ENCODE measurements at regions not wholly inside any gene's neighbourhood (a gene's known extent, or its start where the extent isn't known, plus 50 kb on each side); places are given as distances from the start of the nearest gene placed in this dataset.

DNA sequence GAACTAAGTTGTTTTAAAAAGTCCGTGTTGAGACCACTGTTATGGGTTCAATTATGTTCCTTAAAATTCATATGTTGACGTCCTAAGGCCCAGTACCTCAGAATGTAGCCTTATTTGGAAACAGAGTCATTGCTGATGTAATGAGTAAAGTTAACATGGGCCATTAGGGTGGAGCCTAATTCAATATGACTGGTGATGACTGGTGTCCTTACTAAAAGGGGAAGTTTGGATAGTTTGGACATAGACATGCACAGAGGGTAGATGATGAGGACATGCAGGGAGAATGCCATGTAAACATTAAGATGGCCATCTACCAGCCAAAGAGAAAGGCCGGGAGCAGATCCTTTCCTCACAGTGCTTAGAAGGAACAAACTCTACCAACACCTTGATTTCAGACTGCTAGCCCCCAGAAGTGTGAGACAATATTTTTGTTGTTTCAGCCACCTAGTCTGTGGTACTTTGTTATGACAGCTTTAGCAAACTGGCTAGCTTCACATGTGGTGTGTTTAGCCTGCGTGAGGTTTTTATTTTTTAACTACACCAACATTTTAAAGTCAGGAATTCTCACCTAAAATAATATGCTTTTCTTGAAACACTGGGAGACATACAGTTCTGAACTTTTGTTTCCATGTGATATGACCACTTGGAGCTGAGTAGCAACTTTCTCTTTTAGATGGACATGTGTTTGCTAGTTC is 135.3 kb downstream of the YIPF5 start:
- H3K79me2 ChIP-seq (ENCODE audit: low read length): no peaks in the 10 kb centered on the region
- H3K9me3 ChIP-seq (ENCODE audit: low read length): no peaks in the 10 kb centered on the region
- H3K36me3 ChIP-seq (ENCODE audit: low read depth, low read length): no peaks in the 10 kb centered on the region
- H4K20me1 ChIP-seq (ENCODE audit: low read length): no peaks in the 10 kb centered on the region
- no peak overlapping the region for H2AFZ ChIP-seq (ENCODE audit: low read length)
- no peaks in the 10 kb centered on the region for H3F3A ChIP-seq (ENCODE audit: low read length, unreplicated experiment)
- ChIA-PET POLR2A (ENCODE audit: unreplicated experiment) (no interaction called here), CTCF (no interaction called here)
- BruUV-seq (replicated peaks): no TSS peak
- H3K9ac ChIP-seq (ENCODE audit: low read length): no peak overlapping the region
- H3K27ac ChIP-seq (ENCODE audit: low read length): no peak overlapping the region
- TF ChIP-seq, protein P1, sequence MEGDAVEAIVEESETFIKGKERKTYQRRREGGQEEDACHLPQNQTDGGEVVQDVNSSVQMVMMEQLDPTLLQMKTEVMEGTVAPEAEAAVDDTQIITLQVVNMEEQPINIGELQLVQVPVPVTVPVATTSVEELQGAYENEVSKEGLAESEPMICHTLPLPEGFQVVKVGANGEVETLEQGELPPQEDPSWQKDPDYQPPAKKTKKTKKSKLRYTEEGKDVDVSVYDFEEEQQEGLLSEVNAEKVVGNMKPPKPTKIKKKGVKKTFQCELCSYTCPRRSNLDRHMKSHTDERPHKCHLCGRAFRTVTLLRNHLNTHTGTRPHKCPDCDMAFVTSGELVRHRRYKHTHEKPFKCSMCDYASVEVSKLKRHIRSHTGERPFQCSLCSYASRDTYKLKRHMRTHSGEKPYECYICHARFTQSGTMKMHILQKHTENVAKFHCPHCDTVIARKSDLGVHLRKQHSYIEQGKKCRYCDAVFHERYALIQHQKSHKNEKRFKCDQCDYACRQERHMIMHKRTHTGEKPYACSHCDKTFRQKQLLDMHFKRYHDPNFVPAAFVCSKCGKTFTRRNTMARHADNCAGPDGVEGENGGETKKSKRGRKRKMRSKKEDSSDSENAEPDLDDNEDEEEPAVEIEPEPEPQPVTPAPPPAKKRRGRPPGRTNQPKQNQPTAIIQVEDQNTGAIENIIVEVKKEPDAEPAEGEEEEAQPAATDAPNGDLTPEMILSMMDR (conservative IDR thresholded peaks at IDR 0.05; ENCODE audit: low read depth, low read length): no peak
- TF ChIP-seq EZH2 (IDR thresholded peaks at IDR 0.05; ENCODE audit: low read length, unreplicated experiment) (no peak), EZH2phosphoT487 (IDR thresholded peaks at IDR 0.05; ENCODE audit: borderline replicate concordance, low read length) (no peak)
- H3K4me3 ChIP-seq (ENCODE audit: low read length): no peak overlapping the region
- no peaks in the 10 kb centered on the region for H3K4me1 ChIP-seq (ENCODE audit: insufficient read depth, low read length)
- H3K27me3 ChIP-seq (ENCODE audit: low read length): no peaks in the 10 kb centered on the region
- ATAC-seq (no peak), DNase-seq (no peak)
- no peaks in the 10 kb centered on the region for H3K9me2 ChIP-seq (replicated peaks; ENCODE audit: low read length)
- intact Hi-C loops (cut with micrococcal nuclease): no loop called here
- H3K4me2 ChIP-seq (ENCODE audit: low read length): no peak overlapping the region

- Histone ChIP-seq H3F3A (ENCODE audit: low read length, unreplicated experiment) (no peaks in the 10 kb centered on the region), H2AFZ (ENCODE audit: low read length) (no peak overlapping the region), H3K36me3 (ENCODE audit: low read depth, low read length) (no peaks in the 10 kb centered on the region), H3K27me3 (ENCODE audit: low read length) (no peaks in the 10 kb centered on the region), H3K9ac (ENCODE audit: low read length) (no peak overlapping the region), H4K20me1 (ENCODE audit: low read length) (no peaks in the 10 kb centered on the region), H3K4me2 (ENCODE audit: low read length) (no peak overlapping the region), H3K9me3 (ENCODE audit: low read length) (no peaks in the 10 kb centered on the region), H3K79me2 (ENCODE audit: low read length) (no peaks in the 10 kb centered on the region), H3K4me1 (ENCODE audit: insufficient read depth, low read length) (no peaks in the 10 kb centered on the region), H3K9me2 (replicated peaks; ENCODE audit: low read length) (no peaks in the 10 kb centered on the region), H3K27ac (ENCODE audit: low read length) (no peak overlapping the region), H3K4me3 (ENCODE audit: low read length) (no peak overlapping the region)
- BruUV-seq (replicated peaks): no TSS peak
- POLR2A ChIA-PET (ENCODE audit: unreplicated experiment): no interaction called here
- ATAC-seq (no peak), DNase-seq (no peak)
- CTCF ChIA-PET: no interaction called here
- intact Hi-C loops (cut with micrococcal nuclease): no loop called here
- TF ChIP-seq, protein P1 (conservative IDR thresholded peaks at IDR 0.05; ENCODE audit: low read depth, low read length): no peak
- TF ChIP-seq EZH2 (IDR thresholded peaks at IDR 0.05; ENCODE audit: low read length, unreplicated experiment) (no peak), EZH2phosphoT487 (IDR thresholded peaks at IDR 0.05; ENCODE audit: borderline replicate concordance, low read length) (no peak)
Measured at GRCh38 chr5:144036476-144036875, 134.0 kb downstream of the YIPF5 start.

- Histone ChIP-seq H2AFZ (ENCODE audit: low read length) (no peak overlapping the region), H3K27me3 (ENCODE audit: low read length) (no peaks in the 10 kb centered on the region), H3K9me3 (ENCODE audit: low read length) (no peaks in the 10 kb centered on the region), H3K9ac (ENCODE audit: low read length) (no peak overlapping the region), H3F3A (ENCODE audit: low read length, unreplicated experiment) (no peaks in the 10 kb centered on the region), H3K4me1 (ENCODE audit: insufficient read depth, low read length) (no peaks in the 10 kb centered on the region), H3K79me2 (ENCODE audit: low read length) (no peaks in the 10 kb centered on the region), H3K4me3 (ENCODE audit: low read length) (no peak overlapping the region), H3K9me2 (replicated peaks; ENCODE audit: low read length) (no peaks in the 10 kb centered on the region), H4K20me1 (ENCODE audit: low read length) (no peaks in the 10 kb centered on the region), H3K36me3 (ENCODE audit: low read depth, low read length) (no peaks in the 10 kb centered on the region), H3K27ac (ENCODE audit: low read length) (no peak overlapping the region), H3K4me2 (ENCODE audit: low read length) (no peak overlapping the region)
- ChIA-PET POLR2A (ENCODE audit: unreplicated experiment) (no interaction called here), CTCF (no interaction called here)
- DNase-seq (no peak), ATAC-seq (no peak)
- TF ChIP-seq EZH2phosphoT487 (IDR thresholded peaks at IDR 0.05; ENCODE audit: borderline replicate concordance, low read length) (no peak), EZH2 (IDR thresholded peaks at IDR 0.05; ENCODE audit: low read length, unreplicated experiment) (no peak)
- TF ChIP-seq, protein P1 (conservative IDR thresholded peaks at IDR 0.05; ENCODE audit: low read depth, low read length): no peak
- BruUV-seq (replicated peaks): no TSS peak
- intact Hi-C loops (cut with micrococcal nuclease): no loop called here
Measured at GRCh38 chr5:144040615-144041305, 129.7 kb downstream of the YIPF5 start.

All from PC-3 (cell line).